Parathyroid adenoma (tissue), 2 donors: ENCODE measurements at regions not wholly inside any gene's neighbourhood (a gene's known extent, or its start where the extent isn't known, plus 50 kb on each side); places are given as distances from the start of the nearest gene placed in this dataset.

Source experiments
- H2AFZ ChIP-seq: fragments of 300-600 bp; sonication (generic); one replicate; pipeline ENCODE4 v1.7.0; 2017; ENCODE audit warnings: antibody characterized with exemption, mild to moderate bottlenecking
- H3K27ac ChIP-seq: fragments of 300-600 bp; sonication (generic); one replicate; pipeline ENCODE4 v1.7.0; 2017
- H3K27me3 ChIP-seq: fragments of 300-600 bp; sonication (generic); one replicate; pipeline ENCODE4 v1.7.0; 2017; ENCODE audit warnings: low read length; ENCODE audit not compliant: control insufficient read depth, insufficient read depth
- H3K36me3 ChIP-seq: fragments of 300-600 bp; sonication (generic); one replicate; pipeline ENCODE4 v1.7.0; 2017; ENCODE audit warnings: low read length; ENCODE audit not compliant: control insufficient read depth, insufficient read depth
- H3K4me1 ChIP-seq: fragments of 300-600 bp; sonication (generic); one replicate; pipeline ENCODE4 v1.7.0; 2017; ENCODE audit warnings: control low read depth
- H3K4me2 ChIP-seq: fragments of 300-600 bp; sonication (generic); one replicate; pipeline ENCODE4 v1.7.0; 2017; ENCODE audit warnings: low read length
- H3K4me3 ChIP-seq: fragments of 300-600 bp; sonication (generic); one replicate; pipeline ENCODE4 v1.7.0; 2017; ENCODE audit warnings: low read depth, low read length
- H3K79me2 ChIP-seq: fragments of 300-600 bp; sonication (generic); one replicate; pipeline ENCODE4 v1.7.0; 2017; ENCODE audit warnings: control low read depth
- H3K9ac ChIP-seq: fragments of 300-600 bp; sonication (generic); one replicate; pipeline ENCODE4 v1.7.0; 2017; ENCODE audit warnings: mild to moderate bottlenecking
- H3K9me3 ChIP-seq: fragments of 300-600 bp; sonication (generic); one replicate; pipeline ENCODE4 v1.7.0; 2017; ENCODE audit warnings: low read length; ENCODE audit not compliant: control insufficient read depth
- TF ChIP-seq, protein P1 (sequence below): fragments of 300-600 bp; sonication (generic); IDR thresholded peaks from one replicate; pipeline ENCODE4 v1.7.0; 2017; ENCODE audit warnings: antibody characterized with exemption, mild to moderate bottlenecking
- donor health status: primary hyperparathyroidism.

GRCh38 chr16:61371388-61371787, 664.9 kb downstream of the CDH8 start:
- TF ChIP-seq, protein P1, sequence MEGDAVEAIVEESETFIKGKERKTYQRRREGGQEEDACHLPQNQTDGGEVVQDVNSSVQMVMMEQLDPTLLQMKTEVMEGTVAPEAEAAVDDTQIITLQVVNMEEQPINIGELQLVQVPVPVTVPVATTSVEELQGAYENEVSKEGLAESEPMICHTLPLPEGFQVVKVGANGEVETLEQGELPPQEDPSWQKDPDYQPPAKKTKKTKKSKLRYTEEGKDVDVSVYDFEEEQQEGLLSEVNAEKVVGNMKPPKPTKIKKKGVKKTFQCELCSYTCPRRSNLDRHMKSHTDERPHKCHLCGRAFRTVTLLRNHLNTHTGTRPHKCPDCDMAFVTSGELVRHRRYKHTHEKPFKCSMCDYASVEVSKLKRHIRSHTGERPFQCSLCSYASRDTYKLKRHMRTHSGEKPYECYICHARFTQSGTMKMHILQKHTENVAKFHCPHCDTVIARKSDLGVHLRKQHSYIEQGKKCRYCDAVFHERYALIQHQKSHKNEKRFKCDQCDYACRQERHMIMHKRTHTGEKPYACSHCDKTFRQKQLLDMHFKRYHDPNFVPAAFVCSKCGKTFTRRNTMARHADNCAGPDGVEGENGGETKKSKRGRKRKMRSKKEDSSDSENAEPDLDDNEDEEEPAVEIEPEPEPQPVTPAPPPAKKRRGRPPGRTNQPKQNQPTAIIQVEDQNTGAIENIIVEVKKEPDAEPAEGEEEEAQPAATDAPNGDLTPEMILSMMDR = no peak
- no peaks in the 10 kb centered on the region for H3K36me3 ChIP-seq
- H3K27me3 ChIP-seq = no peaks in the 10 kb centered on the region
- no peak overlapping the region for H3K27ac ChIP-seq
- H3K4me1 ChIP-seq = no peaks in the 10 kb centered on the region
- H3K9ac ChIP-seq = no peak overlapping the region
- H2AFZ ChIP-seq = no peak overlapping the region
- H3K4me2 ChIP-seq = no peak overlapping the region
- H3K79me2 ChIP-seq = no peaks in the 10 kb centered on the region
- H3K4me3 ChIP-seq = no peak overlapping the region
- H3K9me3 ChIP-seq = no peaks in the 10 kb centered on the region

GRCh38 chr16:61370564-61370963, 665.7 kb downstream of the CDH8 start:
- Histone ChIP-seq H2AFZ (no peak overlapping the region), H3K9ac (no peak overlapping the region), H3K4me2 (no peak overlapping the region), H3K79me2 (no peaks in the 10 kb centered on the region), H3K27me3 (no peaks in the 10 kb centered on the region), H3K4me1 (no peaks in the 10 kb centered on the region), H3K27ac (no peak overlapping the region), H3K36me3 (no peaks in the 10 kb centered on the region), H3K9me3 (no peaks in the 10 kb centered on the region), H3K4me3 (no peak overlapping the region)
- TF ChIP-seq, protein P1 = no peak

DNA sequence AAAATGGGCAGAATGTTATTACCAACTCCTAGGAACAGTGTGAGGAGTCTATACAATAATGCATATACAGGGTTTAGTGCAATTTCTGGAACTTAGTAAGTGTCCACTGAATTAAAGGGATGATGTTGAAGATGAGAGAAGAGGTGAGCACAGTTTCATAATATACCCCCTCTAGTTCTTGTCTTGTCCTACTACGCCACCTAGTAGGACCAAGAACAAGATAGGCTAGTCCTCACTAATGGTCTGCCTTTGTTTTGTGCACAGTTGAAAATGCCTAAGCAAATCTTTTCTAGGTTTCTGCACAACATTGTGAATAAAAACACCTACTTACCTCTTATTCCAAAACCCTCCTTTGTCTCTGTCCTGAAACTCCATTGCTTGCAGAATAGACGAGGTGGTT, 670.2 kb downstream of the CDH8 start:
- no peak overlapping the region for H3K4me2 ChIP-seq

GRCh38 chr16:61364990-61365389, 671.2 kb downstream of the CDH8 start:
- TF ChIP-seq, protein P1 = no peak
- no peak overlapping the region for H3K4me3 ChIP-seq
- H3K4me1 ChIP-seq = no peaks in the 10 kb centered on the region
- H3K9me3 ChIP-seq = no peaks in the 10 kb centered on the region
- H3K9ac ChIP-seq = no peak overlapping the region
- H3K27me3 ChIP-seq = no peaks in the 10 kb centered on the region
- H3K36me3 ChIP-seq = no peaks in the 10 kb centered on the region
- no peak overlapping the region for H3K27ac ChIP-seq
- H3K79me2 ChIP-seq = no peaks in the 10 kb centered on the region
- no peak overlapping the region for H3K4me2 ChIP-seq
- H2AFZ ChIP-seq = no peak overlapping the region

More for the DNA sequence above, 670.2 kb downstream of the CDH8 start:
- TF ChIP-seq, protein P1 = no peak
- Histone ChIP-seq H3K27me3 (no peaks in the 10 kb centered on the region), H3K9ac (no peak overlapping the region), H3K79me2 (no peaks in the 10 kb centered on the region), H3K4me1 (no peaks in the 10 kb centered on the region), H3K4me3 (no peak overlapping the region), H3K9me3 (no peaks in the 10 kb centered on the region), H3K27ac (no peak overlapping the region), H2AFZ (no peak overlapping the region), H3K36me3 (no peaks in the 10 kb centered on the region)

GRCh38 chr16:61362585-61362984, 673.7 kb downstream of the CDH8 start:
- H3K79me2 ChIP-seq = no peaks in the 10 kb centered on the region

More at GRCh38 chr16:61362585-61362984, 673.7 kb downstream of the CDH8 start:
- H3K4me2 ChIP-seq = no peak overlapping the region
- no peak overlapping the region for H3K9ac ChIP-seq
- no peak overlapping the region for H3K27ac ChIP-seq
- TF ChIP-seq, protein P1 = no peak
- no peaks in the 10 kb centered on the region for H3K27me3 ChIP-seq
- H3K36me3 ChIP-seq = no peaks in the 10 kb centered on the region
- H3K4me1 ChIP-seq = no peaks in the 10 kb centered on the region
- no peaks in the 10 kb centered on the region for H3K9me3 ChIP-seq
- H3K4me3 ChIP-seq = no peak overlapping the region
- no peak overlapping the region for H2AFZ ChIP-seq
